GM19239 (cell line): ENCODE measurements at regions not wholly inside any gene's neighbourhood (a gene's known extent, or its start where the extent isn't known, plus 50 kb on each side); places are given as distances from the start of the nearest gene placed in this dataset.

Source experiments
- DNase-seq: peaks from one replicate; pipeline ENCODE4 v3.0.0; 2011; ENCODE audit warnings: low spot score; ENCODE audit not compliant: insufficient read length
- FAIRE-seq: peaks from 2 replicates; lab custom pipeline; 2011; peaks lifted over from hg19 to GRCh38; lab: Jason Lieb, UNC

DNA sequence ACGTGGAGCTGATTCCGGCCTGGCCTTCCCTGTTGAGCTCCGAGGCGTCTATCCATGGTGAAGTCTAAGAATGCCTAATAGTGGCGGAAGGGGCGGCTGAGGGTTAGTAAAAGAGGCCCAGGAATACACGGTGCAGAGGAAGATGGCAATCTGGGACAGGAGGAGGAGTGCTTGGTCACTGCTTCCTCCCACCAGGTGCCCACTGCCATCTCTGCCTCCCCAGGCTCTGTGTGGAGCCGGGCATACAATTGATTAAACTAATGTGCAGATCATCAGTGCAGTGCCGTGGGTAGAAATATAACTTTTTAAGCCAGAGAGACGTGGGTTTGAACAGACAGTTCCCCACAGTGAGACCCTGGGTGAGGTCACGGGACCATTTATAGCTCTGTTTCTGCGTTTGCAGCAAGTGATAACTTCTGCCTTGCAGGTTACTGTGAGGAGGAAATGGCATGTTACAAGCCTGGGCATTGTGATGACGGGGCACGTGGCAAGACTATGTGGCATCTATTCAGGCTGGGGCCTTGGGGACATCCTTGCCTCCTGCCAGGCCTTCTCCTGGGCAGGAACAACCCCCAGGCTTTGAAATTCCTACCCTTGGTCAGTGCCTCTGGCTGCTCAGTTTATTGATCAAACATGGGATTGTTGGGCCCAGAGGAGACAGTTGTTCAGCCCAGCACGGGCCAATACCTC is 204.9 kb downstream of the ASB1 start:
- DNase-seq = no peak
- FAIRE-seq = no peak

DNA sequence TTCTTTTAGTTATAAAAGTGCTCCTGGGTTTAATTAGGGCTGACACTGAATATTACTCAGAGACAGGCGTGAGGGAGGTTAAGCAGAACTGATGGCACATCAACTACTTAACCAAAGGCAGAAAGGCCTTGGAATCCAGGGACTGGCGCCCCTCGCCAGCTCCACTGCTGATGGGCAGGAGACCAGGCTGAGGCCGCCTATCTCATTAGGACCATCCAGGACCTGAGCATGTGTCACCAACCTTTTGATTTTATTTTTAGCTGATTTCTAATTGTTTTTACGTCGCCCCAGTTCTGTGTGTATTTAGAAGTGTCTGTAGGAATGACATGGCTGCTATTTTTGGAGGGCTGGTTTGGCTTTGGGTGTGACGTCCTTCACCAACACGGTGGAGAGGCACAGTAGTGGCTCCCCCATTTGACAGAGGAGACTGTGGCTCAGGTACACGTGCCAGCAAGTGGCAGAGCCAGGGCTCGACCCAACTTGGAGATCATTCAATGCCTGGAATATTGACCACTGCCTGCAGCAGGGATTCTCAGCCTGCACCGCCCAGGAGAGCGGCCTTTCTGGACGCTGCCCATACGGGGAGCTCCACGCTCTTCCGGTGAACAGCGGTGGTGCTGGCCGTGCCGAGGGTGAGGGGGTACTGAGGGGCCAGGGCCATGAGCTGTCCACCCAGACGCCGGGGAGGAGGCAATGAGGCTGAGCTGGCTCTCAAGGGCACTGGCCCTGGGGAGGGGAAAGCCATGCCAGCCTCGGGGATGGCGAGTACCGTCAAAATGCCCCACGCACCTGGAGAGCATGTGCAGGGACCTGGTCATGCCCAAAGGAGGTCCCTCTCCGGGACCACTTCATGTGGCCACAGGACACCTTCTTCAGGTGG is 205.7 kb downstream of the ASB1 start:
- DNase-seq (no peak), FAIRE-seq (no peak)

- no peak for FAIRE-seq
Measured at GRCh38 chr2:238633426-238634328, 206.9 kb downstream of the ASB1 start.

DNA sequence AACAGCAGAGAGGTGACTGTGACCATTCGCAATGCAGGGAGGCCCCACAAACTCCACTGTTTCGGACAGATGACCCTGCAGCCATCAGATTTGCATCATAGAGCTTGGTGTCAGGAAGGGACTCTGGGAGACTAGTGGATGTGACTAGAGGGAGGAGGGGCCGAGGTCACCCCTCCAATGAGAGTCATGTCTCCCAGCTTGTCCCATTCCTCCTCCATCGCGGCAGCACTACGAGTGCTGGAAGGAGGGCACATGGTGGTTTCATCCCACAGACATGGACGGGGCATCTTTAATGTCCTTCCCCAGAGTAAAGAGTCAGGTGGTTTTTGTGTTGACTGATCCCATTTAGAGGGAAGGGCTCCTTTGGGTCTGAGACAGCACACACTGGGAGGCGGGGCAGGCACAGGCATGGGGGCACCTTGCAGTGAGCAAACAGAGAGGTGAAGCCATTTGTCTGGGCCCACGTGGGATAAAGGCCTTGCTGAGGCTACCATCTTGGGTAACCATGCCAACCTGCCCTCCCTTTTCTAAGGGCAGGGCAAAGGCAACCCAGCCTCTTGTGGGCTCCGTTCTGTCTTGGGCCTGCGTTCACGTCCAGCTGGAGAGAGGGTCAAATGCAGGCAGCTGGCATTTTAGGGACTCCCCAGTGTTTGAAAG is 208.1 kb downstream of the ASB1 start:
- FAIRE-seq (no peak), DNase-seq (no peak)

More at GRCh38 chr2:238633426-238634328, 206.9 kb downstream of the ASB1 start:
- DNase-seq = no peak

DNA sequence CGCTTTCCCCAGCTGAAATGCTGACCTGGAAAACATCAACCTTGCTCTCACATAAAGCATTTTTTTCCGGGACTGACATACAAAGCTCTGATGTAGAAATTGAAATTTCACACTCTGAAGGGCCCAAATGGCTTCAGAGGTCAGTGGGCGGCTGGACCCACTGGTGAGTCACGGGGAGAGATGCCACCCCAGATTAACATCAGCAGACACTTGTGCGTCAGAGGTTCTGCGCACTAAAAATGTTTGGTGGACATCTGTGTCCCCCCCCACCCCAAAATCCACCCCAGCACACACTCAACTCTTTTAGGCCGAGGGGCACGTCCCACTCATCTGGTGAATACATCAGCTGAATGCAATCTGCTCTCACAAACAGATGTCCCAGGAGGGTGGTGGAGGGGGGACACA is 208.9 kb downstream of the ASB1 start:
- DNase-seq (no peak), FAIRE-seq (no peak)

DNA sequence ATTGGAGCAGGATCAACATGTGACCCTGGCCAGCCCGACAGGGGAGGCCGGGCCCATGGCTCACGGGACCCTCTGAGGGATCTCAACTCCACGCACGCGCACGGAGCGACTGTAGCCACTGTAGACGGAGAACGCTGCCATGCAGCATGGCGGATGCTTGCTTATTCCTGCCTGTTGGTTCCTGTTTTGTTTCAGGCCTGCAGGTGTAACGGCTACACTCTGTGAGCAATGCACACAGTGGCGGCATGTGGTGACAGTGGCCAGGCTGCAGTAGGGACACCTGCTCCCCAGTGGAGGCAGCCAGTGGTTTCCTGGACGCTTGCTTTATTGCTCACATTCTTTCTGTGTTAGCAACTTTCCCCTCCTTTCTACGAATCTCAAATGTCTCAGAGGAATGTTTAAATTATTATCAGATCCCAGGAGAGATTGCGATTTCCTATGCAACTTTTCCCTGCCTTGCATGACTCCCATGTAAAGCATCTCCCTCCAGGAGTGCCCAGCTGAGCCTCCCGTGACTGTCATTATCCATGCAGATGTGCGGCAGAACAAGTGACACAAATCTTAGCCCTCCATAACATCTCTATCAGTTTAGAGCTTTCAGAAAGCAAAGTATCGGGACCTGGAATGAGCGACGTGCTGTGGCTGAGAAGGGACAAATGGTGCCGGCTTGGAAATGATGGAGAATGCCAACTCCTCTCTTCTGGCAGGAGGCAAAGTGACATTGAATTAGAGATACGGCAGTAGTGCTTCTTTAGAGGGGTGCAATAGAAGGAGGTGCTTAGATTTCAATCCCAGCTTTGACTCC is 209.7 kb downstream of the ASB1 start:
- no peak for DNase-seq
- no peak for FAIRE-seq

DNA sequence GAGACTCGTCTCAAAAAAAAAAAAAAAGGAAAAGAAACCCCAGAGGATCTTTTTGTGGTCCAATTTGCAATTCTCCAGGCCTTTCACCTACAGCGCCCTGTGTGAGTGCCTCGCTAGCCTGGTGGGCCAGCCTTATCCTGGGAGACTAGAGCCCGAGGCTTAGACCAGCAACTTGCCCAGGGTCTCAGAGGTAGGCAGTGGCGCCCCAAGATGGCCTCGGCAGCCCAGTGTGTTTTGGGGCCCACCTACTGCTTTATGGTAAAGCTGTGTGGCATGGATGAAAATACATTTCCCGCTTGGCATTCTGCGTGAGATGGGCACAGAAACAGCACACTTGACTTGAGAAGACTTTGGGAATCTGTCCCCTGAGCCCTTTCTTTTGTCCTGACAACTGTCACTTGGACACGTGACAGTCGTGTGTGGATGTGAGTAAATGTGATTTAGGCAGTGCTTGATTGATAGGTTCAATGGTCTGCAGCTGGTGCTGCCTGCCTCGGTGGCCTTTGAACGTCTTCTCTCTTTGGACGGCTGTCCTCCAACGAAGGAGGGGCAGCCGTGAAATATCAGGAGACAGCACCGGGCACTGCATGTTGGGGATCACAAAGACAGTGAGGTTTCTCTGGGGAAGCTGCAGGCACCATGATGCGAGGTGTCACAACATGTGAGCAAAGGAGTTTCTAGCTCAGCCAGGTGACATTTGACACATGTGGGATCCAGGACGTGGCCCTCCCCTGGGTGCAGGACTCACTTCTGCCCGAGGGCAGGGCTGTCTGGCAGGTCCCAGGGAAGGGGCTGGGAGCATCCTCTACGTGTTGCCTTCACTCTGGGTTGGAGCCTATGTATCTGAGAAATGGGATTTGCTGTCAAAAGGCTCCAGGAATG is 209.5 kb upstream of the TWIST2 start:
- DNase-seq (no peak), FAIRE-seq (no peak)

- no peak for FAIRE-seq
Measured at GRCh38 chr2:238638982-238639628, 208.8 kb upstream of the TWIST2 start.

GRCh38 chr2:238640486-238640885 is 207.4 kb upstream of the TWIST2 start:
- DNase-seq (no peak), FAIRE-seq (no peak)

More at GRCh38 chr2:238638982-238639628, 208.8 kb upstream of the TWIST2 start:
- no peak for DNase-seq

- DNase-seq (no peak), FAIRE-seq (no peak)
Measured at GRCh38 chr2:238642973-238643372, 204.9 kb upstream of the TWIST2 start.

GRCh38 chr2:238643400-238643907 is 204.4 kb upstream of the TWIST2 start:
- DNase-seq = no peak
- FAIRE-seq = no peak

DNA sequence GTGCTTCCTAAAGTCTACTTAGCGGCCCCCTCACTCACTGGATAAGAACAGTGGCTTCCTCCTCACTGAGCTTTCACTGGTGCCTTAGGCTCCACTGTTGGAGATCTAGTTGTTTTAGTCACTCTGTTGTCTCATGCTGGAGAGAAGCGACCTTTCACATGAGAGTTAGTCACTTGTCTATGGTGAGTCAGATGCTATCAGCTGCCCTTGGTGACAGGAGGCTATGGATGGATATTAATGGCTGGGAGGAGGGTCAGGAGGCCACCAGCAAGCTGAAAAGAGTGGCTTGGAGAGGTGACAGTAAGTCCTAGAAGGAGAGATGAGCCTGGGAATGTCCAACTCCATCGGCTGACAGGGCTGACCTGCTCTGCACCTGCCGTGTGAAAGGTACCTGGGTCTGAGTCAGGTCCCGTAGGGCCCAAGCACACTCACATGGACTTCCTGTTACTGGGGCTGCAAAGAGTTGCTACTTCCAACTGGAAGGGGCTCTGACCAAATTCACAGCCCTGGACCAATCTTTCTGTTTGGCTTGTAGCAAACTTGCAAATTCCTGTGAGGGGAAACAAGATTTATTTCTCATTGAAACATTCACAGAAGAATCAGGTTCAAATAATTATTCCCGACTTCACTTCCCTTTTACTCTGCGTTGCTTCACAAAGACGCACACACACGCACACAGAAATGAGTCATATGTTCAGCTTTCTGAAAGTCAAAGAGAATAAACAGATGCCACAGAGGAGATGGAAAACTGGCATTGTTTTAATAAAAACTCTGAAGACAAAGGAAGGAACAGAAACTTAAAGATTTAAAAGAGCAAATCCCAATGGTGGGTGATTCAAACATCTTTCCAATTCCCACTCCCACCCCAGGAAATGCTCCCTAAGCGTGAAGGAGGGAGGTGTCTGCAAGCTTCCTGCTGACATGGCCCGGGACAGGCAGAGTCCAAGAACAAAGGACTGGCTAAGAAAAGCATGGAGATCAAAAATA is 203.5 kb upstream of the TWIST2 start:
- FAIRE-seq (no peak), DNase-seq (no peak)

GRCh38 chr2:238645095-238645494 is 202.8 kb upstream of the TWIST2 start:
- DNase-seq (no peak), FAIRE-seq (no peak)

- no peak for FAIRE-seq
- DNase-seq = no peak
Measured at GRCh38 chr2:238645716-238646115, 202.2 kb upstream of the TWIST2 start.

DNA sequence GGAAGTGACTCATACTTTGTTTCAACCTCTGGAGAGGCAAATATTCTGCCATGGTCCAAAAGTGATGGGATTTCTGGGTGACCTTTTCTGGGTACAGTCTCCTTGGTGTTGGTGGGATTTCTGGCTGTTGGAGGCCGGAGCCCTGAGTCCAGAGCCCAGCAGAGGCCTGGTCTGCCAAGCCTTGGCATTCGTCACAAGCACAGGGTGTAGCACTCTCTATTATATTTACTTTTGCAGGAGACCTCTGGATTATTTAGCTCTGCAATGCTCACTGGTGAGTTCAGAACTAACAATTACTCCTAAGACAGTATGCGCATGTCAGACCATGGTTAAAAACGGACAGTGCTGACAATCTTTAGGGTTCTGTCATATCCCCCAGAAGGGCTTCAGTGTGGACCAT is 201.6 kb upstream of the TWIST2 start:
- FAIRE-seq = no peak
- DNase-seq = no peak

DNA sequence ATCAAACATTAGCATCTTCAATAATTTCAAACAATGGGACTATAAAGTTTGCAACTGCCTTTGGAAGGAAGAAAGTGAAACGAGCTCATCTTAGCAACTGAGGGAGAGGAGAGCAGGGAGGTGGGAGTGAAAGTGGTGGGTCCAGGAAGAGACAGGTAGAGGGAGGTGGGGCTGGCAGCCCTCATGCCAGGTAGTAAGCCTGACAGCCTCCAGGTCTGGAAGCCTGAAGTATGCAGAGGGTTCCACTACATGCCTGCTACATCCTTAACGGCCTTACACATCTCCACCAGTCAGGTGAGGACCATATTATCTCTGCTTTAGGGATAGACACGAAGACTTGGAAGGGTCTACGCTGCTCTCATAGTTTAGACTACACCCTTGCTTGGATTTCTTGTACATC is 201.1 kb upstream of the TWIST2 start:
- FAIRE-seq = no peak

More for the DNA sequence above, 201.1 kb upstream of the TWIST2 start:
- no peak for DNase-seq
